Activated naive CD8-positive, alpha-beta T cell treated with anti-CD3 and anti-CD28 coated beads, Interleukin-2, amount 50 U/mL, for 16 hours (primary cell): ENCODE measurements at regions not wholly inside any gene's neighbourhood (a gene's known extent, or its start where the extent isn't known, plus 50 kb on each side); places are given as distances from the start of the nearest gene placed in this dataset.

ENCODE experiments used
- DNase-seq: peaks from one replicate; pipeline ENCODE4 v3.0.0-alpha.2; 2020; ENCODE audit warnings: low read depth, low spot score

DNA sequence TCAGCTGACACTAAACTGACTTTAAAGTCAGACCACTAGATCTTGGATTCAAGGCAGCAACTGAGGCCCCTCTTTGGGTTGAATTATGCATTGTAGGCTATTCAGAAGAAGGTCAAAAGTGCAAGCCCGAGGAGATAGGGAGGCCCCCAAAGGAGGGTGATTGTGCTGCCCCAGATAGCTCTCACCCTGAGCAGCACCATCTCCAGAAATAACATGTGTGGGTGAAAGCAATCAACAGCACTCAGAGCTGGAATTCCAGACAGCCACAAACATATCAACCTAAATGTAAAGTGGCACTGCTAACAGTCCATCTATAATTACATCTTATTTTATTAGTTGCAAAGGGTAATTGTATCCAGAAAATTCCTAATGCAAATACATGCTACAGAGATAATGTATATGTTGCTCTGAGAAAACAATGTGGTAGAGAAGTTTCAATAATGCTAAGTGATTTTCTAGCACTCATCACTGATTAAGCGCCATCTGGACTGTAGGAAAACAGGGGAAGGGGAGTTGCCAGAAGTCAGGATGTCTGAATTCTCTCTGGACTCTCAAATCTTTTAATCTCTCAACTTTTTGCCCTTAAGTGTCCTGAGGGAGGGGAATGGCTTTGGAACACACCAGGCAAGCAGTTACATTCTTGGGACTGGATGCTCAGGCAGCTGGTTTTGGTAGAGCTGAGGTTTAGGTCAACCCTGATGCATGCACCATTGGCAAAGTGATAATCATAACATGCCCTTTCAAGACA lies 61.8 kb upstream of the SFRP2 start:
- no peak for DNase-seq

- no peak for DNase-seq
These were observed 55.3 kb upstream of the SFRP2 start for GRCh38 chr4:153844144-153844543.
